Fibroblast of the aortic adventitia (primary cell): ENCODE measurements at regions not wholly inside any gene's neighbourhood (a gene's known extent, or its start where the extent isn't known, plus 50 kb on each side); places are given as distances from the start of the nearest gene placed in this dataset.

Experiments used
- DNase-seq: peaks from one replicate; pipeline ENCODE4 v3.0.0-alpha.2; 2010; ENCODE audit warnings: low read depth
- H3K4me3 ChIP-seq: 2 replicates; pipeline ENCODE4 v1.5.1; 2011; ENCODE audit warnings: low read depth, mild to moderate bottlenecking, control low read depth, low read length, moderate library complexity
- CTCF ChIP-seq: IDR thresholded peaks from 2 replicates; pipeline ENCODE4 v1.5.1; 2011; ENCODE audit warnings: mild to moderate bottlenecking, low read length, control low read depth, inconsistent platforms; ENCODE audit not compliant: insufficient read depth

GRCh38 chr2:220510668-220511067 lies 883.2 kb downstream of the SLC4A3 start:
- H3K4me3 ChIP-seq: no peak overlapping the region
- no peak for DNase-seq
- TF ChIP-seq CTCF: no peak

- DNase-seq: peak; percentile 65
- no peak overlapping the region for H3K4me3 ChIP-seq
- TF ChIP-seq CTCF: no peak
Observed at GRCh38 chr2:220512419-220512818, 885.0 kb downstream of the SLC4A3 start.

- H3K4me3 ChIP-seq: no peak overlapping the region
Observed at GRCh38 chr2:220513573-220514288, 886.3 kb downstream of the SLC4A3 start.

GRCh38 chr2:220521551-220521950 lies 894.1 kb downstream of the SLC4A3 start:
- no peak overlapping the region for H3K4me3 ChIP-seq
- TF ChIP-seq CTCF: no peak
- no peak for DNase-seq

More at GRCh38 chr2:220513573-220514288, 886.3 kb downstream of the SLC4A3 start:
- no peak for TF ChIP-seq CTCF
- no peak for DNase-seq

- TF ChIP-seq CTCF: no peak
- DNase-seq: peak; percentile 34
- no peak overlapping the region for H3K4me3 ChIP-seq
Observed at GRCh38 chr2:220528180-220528675, 900.8 kb downstream of the SLC4A3 start.

- DNase-seq: no peak
- no peak overlapping the region for H3K4me3 ChIP-seq
- TF ChIP-seq CTCF: no peak
Observed at GRCh38 chr2:220531216-220531615, 903.8 kb downstream of the SLC4A3 start.

GRCh38 chr2:220533485-220533884 lies 906.1 kb downstream of the SLC4A3 start:
- H3K4me3 ChIP-seq: no peak overlapping the region
- no peak for DNase-seq
- TF ChIP-seq CTCF: peak; percentile 36
